Uterus (tissue), 2 donors: ENCODE measurements at regions not wholly inside any gene's neighbourhood (a gene's known extent, or its start where the extent isn't known, plus 50 kb on each side); places are given as distances from the start of the nearest gene placed in this dataset.

Source experiments
- CTCF ChIP-seq, 4 experiments: fragments of 200-600 bp in 2 of 4; fragments of 450-650 bp in 2 of 4; sonication (generic) in 2 of 4; IDR thresholded peaks; one replicate each; pipeline ENCODE4 v1.5.1; 2016 to 2019; ENCODE audit warnings: antibody characterized with exemption in 4 of 4, mild to moderate bottlenecking in 2 of 4, moderate library complexity in 1 of 4
- POLR2A ChIP-seq, 2 donors: fragments of 450-650 bp; IDR thresholded peaks; one replicate each; pipeline ENCODE4 v1.6.1; 2016; ENCODE audit warnings: antibody characterized with exemption in 2 of 2, mild to moderate bottlenecking in 1 of 2, moderate library complexity in 1 of 2

GRCh38 chr1:106249365-106249764 is 807.1 kb upstream of the PRMT6 start:
- TF ChIP-seq POLR2A (IDR thresholded peaks at IDR 0.05) (no peak), CTCF (IDR thresholded peaks at IDR 0.05) (no peak)
